Prostate gland (tissue), 2 donors: ENCODE measurements at regions not wholly inside any gene's neighbourhood (a gene's known extent, or its start where the extent isn't known, plus 50 kb on each side); places are given as distances from the start of the nearest gene placed in this dataset.

Experiments
- CTCF ChIP-seq, 4 experiments: fragments of 200-600 bp in 2 of 4; fragments of 450-650 bp in 2 of 4; sonication (generic) in 2 of 4; IDR thresholded peaks; 1 replicate in 3 of 4; 2 replicates in 1 of 4; pipeline ENCODE4 v1.5.1; 2016 to 2019; ENCODE audit warnings: antibody characterized with exemption in 4 of 4, mild to moderate bottlenecking in 2 of 4, moderate library complexity in 2 of 4
- POLR2A ChIP-seq: fragments of 450-650 bp; IDR thresholded peaks from one replicate; pipeline ENCODE4 v1.6.1; 2016; ENCODE audit warnings: antibody characterized with exemption, mild to moderate bottlenecking

DNA sequence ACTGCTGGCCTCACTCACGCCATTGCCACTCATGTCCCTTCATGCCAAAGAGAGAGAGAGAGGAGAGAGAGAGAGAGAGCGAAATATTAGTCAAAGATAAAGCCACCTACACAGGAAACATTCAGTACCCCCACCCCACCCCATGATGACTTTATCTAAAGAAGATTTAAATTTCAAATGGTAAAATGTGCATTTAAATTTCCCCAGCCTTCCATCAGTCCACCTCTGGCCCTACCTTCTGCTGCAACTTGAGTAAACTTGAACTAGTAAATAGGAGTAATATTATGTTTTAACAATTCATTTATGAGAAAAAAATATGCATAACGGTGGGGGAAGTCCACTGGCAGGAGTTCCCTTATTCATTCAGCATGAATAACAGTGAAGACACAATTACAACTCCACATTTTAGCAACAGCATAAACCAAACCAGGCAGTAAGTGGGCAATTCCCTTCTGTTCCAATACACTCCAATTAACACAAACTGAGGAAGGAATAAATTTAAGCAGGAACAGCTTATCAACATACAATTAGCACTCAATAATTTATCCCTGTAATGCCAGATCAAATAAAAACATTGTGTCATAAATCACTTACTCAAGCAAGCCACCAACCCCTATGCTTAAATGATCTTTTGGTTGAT, 264.2 kb downstream of the LNPK start:
- TF ChIP-seq CTCF (IDR thresholded peaks at IDR 0.05) (no peak), POLR2A (no peak)
